ENCODE measurements at regions not wholly inside any gene's neighbourhood (a gene's known extent, or its start where the extent isn't known, plus 50 kb on each side); places are given as distances from the start of the nearest gene placed in this dataset.

DNA sequence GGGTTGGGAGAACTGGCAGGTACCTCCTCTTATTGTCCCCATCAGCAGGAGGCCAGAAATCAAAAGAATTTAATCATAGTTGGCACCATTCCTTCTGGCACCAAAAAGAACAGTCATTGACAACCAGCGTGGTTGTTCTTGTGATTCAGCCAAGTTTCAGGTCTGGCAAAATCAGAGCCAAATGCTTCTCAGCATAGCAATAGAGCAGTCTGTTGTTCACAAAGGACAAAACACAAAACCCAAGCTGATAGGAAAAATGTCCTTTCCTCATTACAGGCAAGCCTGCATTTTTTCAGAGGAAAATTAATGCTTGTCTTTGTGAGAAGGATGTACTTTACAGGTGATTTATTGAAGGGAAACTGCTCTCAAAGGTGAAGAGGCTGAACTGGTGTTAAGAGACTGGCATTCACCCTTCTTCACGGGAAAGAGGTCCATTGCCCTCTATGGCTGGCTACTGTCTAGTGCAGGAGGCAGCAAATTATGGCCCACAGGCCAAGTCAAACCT lies 241.8 kb upstream of the ARHGAP42 start:
- TF ChIP-seq, protein P1, sequence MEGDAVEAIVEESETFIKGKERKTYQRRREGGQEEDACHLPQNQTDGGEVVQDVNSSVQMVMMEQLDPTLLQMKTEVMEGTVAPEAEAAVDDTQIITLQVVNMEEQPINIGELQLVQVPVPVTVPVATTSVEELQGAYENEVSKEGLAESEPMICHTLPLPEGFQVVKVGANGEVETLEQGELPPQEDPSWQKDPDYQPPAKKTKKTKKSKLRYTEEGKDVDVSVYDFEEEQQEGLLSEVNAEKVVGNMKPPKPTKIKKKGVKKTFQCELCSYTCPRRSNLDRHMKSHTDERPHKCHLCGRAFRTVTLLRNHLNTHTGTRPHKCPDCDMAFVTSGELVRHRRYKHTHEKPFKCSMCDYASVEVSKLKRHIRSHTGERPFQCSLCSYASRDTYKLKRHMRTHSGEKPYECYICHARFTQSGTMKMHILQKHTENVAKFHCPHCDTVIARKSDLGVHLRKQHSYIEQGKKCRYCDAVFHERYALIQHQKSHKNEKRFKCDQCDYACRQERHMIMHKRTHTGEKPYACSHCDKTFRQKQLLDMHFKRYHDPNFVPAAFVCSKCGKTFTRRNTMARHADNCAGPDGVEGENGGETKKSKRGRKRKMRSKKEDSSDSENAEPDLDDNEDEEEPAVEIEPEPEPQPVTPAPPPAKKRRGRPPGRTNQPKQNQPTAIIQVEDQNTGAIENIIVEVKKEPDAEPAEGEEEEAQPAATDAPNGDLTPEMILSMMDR (IDR thresholded peaks at IDR 0.05; ENCODE audit: control extremely low read depth in 1 of 3, insufficient read depth in 1 of 3, low read depth in 1 of 3, low read length in 3 of 3): peak; percentile 13 to 43 (median 20); a peak in 2 of 4 replicates
- TF ChIP-seq RFX5 (IDR thresholded peaks at IDR 0.05; ENCODE audit: borderline replicate concordance, low read depth, low read length): no peak
- TF ChIP-seq POLR2A (IDR thresholded peaks at IDR 0.05; ENCODE audit: control extremely low read depth in 1 of 2, low read depth in 2 of 2, low read length in 2 of 2): no peak
- no peak for TF ChIP-seq POLR2AphosphoS5 (IDR thresholded peaks at IDR 0.05; ENCODE audit: low read depth, low read length)
- TF ChIP-seq, protein P2, sequence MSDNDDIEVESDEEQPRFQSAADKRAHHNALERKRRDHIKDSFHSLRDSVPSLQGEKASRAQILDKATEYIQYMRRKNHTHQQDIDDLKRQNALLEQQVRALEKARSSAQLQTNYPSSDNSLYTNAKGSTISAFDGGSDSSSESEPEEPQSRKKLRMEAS (IDR thresholded peaks at IDR 0.05): no peak
- TF ChIP-seq, protein P3, sequence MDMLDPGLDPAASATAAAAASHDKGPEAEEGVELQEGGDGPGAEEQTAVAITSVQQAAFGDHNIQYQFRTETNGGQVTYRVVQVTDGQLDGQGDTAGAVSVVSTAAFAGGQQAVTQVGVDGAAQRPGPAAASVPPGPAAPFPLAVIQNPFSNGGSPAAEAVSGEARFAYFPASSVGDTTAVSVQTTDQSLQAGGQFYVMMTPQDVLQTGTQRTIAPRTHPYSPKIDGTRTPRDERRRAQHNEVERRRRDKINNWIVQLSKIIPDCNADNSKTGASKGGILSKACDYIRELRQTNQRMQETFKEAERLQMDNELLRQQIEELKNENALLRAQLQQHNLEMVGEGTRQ (IDR thresholded peaks at IDR 0.05; ENCODE audit: low read length): no peak
- no peak for TF ChIP-seq EP300 (IDR thresholded peaks at IDR 0.05; ENCODE audit: borderline replicate concordance in 1 of 2, low read depth in 2 of 2, low read length in 2 of 2)
- TF ChIP-seq, protein P4, sequence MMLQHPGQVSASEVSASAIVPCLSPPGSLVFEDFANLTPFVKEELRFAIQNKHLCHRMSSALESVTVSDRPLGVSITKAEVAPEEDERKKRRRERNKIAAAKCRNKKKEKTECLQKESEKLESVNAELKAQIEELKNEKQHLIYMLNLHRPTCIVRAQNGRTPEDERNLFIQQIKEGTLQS (IDR thresholded peaks at IDR 0.05; ENCODE audit: insufficient read depth, low read depth, low read length): no peak
- TF ChIP-seq, protein P5, sequence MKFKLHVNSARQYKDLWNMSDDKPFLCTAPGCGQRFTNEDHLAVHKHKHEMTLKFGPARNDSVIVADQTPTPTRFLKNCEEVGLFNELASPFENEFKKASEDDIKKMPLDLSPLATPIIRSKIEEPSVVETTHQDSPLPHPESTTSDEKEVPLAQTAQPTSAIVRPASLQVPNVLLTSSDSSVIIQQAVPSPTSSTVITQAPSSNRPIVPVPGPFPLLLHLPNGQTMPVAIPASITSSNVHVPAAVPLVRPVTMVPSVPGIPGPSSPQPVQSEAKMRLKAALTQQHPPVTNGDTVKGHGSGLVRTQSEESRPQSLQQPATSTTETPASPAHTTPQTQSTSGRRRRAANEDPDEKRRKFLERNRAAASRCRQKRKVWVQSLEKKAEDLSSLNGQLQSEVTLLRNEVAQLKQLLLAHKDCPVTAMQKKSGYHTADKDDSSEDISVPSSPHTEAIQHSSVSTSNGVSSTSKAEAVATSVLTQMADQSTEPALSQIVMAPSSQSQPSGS (IDR thresholded peaks at IDR 0.05; ENCODE audit: low read length): no peak
- TF ChIP-seq SAP30 (IDR thresholded peaks at IDR 0.05; ENCODE audit: insufficient read depth, insufficient replicate concordance, low read length): no peak
- TF ChIP-seq EZH2 (IDR thresholded peaks at IDR 0.05; ENCODE audit: low read depth, low read length, severe bottlenecking): no peak
- no peak for TF ChIP-seq RXRA (IDR thresholded peaks at IDR 0.05; ENCODE audit: insufficient read depth, low read depth, low read length)
- no peak for TF ChIP-seq ZNF274 (IDR thresholded peaks at IDR 0.05; ENCODE audit: borderline replicate concordance, extremely low read depth, low read length)
